ENCODE measurements at regions not wholly inside any gene's neighbourhood (a gene's known extent, or its start where the extent isn't known, plus 50 kb on each side); places are given as distances from the start of the nearest gene placed in this dataset.

DNA sequence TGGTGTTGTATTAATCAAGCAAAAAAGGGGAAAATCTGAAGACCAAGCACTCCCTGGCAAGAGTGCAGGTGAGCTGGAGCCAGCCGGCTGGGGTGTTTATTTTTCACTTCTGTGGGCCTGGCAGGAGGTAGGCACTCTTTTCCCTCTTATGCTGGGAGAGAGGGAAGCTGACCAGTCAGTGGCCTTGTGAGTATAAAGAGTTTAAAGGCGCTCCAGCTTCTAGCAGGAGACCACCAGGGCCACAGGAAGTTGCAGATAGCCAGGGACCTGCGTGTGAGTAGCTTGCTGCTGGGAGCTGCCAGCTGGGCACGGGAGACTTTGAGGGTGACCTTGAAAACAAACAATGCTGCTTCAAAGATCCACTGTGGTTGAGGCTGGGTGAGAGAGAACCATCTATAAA lies 217.4 kb upstream of the PWP1 start:
- DNase-seq (ENCODE audit: low spot score): no peak

DNA sequence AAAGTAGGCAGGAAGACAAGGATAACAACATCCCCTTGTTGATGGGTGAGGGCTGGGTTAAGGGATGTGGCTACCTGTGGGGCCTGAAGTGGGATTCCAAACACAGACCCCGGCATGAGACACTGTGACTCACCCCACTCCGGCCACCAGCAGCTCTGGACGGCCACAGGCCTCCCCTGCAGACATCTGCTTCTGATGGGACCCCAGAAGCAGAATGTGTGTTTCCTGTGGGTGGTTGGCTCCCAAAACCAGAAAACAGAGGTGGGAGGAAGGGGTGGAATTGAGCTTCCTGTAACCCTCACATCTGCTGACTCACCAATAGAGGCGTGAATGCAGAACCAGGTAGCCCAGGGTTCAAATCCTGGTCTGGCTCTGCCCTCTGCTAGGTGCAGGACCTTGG lies 216.6 kb upstream of the PWP1 start:
- DNase-seq (ENCODE audit: low spot score): no peak

DNA sequence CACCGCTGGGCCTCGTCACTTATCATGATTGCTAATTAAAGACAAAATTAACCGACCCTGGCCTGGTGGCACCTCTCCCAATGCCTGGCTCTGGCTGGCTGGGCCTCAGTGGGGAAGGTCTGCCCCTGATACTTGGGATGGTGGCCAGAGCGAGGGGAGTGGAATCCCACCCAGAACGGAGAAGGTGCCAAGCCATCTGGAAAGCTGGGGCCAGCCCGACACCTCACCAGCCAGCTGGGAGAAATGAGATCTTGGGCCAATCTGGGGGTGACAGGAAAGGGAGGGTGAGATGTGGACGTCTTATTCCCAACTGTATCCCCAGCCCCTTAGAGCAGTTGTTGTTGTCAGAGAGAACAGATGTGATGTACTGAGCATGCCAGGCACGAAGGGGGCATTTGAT lies 215.0 kb upstream of the PWP1 start:
- no peak for DNase-seq (ENCODE audit: low spot score)

DNA sequence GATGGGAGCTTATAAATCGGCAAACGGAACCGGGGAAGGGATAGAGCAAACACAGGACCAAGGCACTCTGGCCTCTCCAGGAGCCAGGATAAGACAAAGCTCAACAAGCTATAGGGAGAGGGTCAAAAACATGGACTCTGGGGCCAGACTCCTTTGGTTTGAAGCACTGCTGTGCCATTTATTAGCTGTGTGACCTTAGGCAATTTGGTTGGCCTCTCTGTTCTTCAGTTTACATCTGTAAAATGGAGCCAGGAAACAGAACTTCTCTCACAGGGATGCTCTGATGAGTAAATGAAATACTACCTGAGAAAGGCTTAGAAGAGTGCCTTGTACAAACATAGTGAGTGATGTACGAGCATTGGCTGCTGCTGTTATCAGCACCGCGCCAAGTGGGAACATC lies 213.3 kb upstream of the PWP1 start:
- no peak for DNase-seq (ENCODE audit: low spot score)

DNA sequence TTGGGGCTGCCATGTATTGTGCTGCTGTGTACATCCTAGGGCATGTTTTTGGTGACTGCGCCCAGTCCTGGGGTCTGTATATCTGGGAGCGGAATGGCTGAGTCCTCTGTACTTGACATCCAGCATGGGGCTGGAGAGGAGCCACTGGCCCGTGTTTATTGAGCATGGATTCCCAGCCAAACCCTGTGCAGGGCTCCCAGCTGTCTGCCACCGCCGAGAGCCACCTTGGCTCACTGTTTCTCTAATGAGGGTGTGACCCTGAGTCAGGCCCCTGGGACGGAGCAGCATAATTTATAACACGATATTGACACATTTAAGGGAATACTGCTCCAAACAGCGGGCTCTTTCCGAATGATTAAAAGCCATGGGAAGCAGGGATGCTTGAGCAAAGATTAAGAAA lies 211.5 kb upstream of the PWP1 start:
- DNase-seq (ENCODE audit: low spot score): no peak

DNA sequence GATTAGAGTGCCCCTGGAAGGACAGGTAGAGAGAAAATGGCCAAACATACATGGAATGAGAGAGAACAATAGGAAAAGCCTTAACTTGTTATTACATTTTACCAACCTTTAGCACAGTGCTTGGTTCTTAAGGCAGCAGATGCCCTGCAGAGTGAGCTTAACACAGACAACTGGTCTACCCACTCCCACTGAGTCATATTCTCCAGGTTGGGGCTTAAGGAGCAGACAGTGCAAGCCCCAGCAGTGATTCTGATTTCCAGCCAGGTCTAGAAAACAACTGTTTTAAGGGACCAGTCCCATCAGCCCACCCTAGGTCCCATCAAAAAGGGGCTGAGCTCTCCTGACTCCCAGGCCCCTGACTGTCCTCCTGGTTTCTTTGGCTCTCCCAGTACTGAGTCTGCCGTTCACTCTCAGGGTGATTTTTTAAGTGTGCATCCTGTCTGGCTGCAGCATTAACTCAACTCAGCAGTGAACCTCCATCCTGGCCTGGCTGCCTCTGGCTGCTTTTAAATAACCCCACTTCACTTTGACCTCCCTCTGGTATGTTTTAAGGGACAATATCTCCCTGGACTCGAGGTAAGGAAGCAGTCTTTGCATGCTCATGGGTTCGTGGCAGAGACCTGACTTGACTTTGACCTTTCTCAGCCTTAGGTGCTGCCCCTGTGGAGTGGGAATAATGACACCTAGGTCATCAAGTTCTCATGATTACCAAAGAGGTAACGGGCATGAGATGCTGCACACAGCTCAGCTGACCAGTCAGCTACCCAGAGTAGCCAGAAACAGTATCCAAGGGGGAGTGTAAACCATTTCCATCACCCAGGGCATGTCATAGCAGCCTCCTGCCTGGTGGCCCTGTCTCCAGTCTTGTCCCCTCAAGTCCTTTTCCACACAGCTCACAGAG lies 210.7 kb upstream of the PWP1 start:
- no peak for DNase-seq (ENCODE audit: low spot score)

DNA sequence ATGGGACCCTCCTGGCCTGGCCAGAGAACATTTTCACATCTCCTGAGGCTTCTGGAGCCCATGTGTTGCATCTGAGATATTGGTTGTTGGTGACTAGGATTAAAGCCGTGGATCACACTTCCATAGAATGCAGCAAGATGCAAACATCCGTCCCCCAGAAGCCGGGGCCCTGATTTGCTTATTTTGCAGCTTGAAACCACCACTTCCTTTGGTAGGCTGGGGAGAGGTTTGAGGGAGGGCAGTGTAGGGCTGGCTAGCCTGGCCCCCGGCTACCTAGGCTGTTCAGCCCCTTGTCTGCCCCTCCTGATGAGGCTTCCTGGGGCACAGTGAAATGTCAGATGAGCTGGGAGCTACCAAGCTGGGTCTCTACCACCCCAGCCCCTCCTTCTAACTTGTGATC lies 209.7 kb upstream of the PWP1 start:
- DNase-seq (ENCODE audit: low spot score): no peak

DNA sequence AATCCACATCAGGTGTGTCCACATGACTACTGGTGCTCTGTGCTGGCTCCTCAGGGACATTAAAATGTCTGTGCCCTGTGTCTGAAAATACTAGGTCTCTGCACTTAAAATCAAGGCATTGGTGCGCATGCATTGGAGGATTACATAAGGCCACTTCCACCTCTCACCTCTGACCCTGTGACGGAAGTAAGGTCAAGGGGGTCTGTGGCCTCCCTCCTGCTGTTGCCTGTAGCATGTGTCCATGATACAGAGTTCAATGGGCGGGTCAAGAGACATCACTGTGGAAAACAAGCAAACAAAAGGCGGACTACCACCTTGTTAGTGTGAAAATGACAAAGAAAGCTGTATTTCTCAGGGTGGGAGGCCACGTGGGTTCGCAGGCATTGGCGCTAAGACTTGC lies 208.6 kb upstream of the PWP1 start:
- DNase-seq (ENCODE audit: low spot score): no peak

DNA sequence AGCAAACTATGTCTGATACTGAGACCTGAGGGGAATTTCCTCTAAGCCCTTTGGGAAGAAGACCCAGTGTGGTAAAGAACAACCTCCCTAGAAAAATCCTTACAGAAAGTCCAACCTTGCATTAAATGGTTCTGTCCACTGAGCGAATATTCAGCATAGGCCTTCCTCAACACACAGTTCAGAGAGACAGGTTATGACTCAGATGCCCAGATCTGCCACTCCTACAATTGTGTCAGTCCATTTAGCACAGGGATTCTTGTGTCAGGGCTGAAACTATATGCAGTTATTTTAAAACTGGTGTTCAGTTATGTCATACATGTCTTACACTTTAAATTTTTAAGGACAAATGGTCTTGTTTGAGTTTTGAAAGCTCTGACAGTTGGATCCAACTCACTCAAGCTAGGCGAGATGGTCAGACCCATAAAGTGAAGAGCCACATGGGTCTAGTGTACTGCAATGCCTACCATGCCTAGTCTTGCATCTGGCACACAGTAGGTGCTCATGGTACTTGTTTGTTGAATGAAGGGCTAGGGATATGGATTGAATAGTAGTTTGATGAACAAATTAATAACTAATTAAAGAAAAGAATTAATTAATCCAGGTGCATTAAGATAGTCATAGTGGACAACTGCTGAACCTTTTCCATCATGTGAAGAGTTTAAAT lies 207.5 kb upstream of the PWP1 start:
- DNase-seq (ENCODE audit: low spot score): no peak

DNA sequence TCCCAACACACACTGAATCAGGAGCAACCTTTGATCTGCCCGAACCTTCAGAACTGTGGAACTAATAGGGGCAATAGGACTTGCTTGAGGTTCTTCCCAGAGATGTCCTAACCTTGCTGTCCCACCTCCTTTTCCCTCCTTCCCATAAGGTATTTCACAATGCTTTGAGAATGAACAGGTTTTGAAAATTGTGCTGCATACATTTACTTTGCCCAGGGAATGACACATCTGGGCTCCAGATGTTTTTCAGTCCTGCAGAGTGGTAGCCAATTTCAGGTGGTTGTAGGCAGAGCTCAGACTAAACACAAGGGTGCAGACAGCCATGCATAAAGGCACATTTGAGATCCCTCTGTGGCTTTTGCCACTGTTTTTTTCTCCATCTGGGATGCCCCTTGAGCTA lies 206.7 kb upstream of the PWP1 start:
- no peak for DNase-seq (ENCODE audit: low spot score)

DNA sequence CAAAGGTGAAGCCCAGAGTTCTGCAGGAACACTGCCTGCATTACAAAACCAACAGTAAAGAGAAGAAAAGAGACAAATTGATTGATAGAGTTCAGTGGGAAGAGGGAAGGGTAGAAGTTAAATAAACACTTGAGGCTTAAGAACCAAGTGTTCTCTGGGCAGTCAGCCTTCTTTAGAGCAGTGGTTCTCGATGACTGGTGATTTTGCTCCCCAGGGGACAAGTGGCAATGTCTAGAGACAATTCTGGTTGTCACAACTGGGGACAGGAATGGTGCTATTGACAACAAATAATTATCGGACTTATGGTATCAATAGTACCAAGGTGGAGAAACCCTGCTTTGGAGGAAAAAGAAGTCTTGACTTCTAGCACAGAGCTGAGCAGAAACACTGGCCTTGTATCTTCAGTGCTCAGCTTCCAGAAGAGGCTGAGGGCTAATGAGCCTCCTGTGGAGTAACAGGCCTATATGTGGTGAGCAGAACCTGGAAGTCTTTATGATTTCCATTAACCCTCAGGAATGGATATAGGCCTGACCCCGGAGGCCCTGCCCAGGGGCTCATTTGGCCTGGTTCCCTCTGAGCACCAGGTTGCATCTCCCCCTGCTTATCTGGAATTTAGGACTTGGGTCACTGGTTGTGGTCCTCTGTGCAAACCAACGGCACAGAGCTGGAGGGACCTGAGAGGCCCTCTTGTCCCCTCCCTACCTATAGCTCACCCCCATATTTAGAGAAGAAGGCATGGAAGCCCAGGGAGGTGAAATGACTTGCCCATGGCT lies 204.6 kb upstream of the PWP1 start:
- DNase-seq (ENCODE audit: low spot score): peak; percentile 68

DNA sequence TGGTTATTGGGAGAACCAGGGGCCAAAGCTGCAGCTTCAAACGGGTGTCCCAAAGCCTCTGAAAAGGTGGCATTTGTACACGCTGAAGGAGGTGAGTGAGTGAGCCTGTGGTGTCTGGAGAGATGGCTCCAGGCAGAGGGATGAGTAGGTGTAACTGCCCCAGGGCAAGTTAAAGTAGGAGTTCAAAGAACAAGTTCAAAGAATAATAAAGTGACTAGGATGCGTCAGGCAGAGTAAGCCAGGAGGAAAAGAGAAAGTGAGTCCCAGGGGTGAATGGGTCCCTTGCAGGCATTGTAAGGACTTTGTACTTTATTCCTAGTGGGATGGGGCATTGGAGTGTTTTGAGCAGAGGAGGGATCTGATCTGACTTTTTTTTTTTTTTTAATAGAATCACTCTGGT lies 201.4 kb upstream of the PWP1 start:
- DNase-seq (ENCODE audit: low spot score): peak; percentile 1

DNA sequence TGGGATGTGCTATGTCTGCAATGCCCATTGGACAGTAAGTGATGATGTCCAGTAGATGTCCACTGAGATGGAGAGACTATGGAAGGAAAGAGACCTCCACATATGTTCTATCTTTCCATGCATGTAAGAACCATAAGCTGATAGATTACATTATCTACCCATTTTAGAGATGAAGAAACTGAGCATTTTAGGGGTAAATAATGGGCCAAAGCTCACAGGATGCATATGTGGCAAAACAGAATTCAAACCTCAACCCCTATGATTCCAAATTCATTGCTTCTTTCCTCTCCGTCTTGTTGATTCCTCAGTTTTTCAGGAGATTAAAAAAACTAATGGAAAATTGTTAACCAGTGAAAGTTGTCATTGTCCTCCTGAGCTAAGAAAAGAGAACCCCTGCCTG lies 200.7 kb upstream of the PWP1 start:
- no peak for DNase-seq (ENCODE audit: low spot score)

DNA sequence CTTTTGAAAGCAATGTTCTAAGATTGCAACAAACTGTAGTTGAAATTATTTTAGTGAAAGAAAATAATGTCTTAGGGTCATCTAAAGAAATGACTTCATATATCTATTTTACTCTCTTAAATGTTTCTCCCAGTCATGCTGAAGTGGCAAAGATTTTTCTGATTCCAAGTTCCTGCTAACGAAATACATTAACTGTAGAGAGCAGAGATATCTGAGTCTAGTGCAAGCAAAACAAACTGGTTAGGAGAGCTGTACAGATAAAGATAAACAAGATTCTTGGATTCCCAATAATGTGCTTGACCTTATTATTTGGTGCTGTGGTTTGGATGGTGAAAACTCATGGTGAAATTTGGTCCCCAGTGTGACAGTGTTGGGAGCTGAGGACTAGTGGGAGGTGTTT lies 199.9 kb upstream of the PWP1 start:
- no peak for DNase-seq (ENCODE audit: low spot score)

DNA sequence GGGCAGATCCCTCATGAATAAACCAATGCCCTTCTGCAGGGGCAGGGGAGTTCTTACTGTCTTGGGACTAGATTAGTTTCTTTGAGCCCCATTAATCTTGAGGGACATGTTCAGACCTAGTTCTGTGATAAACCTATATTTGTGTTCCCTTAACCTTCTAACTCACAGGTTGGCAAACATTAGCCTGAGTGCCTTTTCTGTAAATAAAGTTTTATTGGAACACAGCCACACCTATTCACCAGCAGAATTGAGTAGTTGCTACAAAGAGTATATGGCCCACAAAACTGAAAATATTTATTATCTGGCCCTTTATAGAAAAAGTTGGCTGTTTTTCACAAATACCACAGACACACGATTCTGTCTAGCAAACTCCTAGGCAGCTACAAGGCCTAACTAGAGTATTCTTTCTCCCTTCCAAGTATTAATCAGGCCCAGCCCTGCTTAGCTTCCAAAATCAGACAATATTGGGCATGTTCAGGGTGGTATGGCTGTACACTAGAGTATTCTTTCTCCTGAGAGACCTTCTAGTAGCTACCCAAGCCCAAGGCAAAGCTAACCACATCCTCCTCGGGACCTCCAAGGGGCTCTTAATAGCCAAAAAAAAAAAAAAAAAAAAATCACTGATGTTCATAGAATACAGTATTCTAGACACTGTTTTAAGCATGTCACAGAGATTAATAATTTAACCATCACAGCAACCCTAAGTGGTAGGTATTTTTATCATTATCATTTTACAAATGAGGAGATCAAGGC lies 199.3 kb upstream of the PWP1 start:
- DNase-seq (ENCODE audit: low spot score): no peak

DNA sequence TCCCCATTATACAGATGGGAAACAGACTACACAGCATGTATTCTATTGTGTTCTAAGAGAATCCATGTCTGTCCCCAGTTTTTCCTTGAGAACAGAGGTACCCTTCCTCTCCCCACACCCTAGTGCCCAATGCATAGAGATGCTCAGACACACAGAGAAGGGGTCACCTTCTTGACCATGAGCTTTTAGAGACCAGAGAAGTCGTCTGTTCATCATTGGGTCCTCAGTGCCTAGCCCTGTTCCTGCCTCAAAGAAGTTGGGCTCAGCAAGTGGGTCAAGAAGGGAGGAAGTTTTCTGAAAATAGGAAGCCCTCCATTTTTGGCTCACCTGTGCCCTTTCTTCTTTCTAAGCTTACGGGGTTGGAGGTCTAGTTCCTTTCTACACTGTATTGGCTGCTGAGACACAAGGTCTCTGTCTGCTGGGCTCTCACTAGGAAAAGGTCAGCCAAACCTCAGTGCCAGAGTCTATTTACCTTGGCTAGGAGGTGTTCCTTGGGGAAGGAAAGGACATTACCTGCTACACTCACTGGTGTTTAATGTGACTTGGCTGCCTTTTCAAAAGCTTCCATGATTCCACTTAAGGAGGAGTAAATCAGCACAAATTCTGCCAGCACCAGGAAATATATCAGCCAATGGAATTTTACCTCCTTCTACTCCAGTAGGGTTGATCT lies 198.5 kb upstream of the PWP1 start:
- DNase-seq (ENCODE audit: low spot score): peak; percentile 12

DNA sequence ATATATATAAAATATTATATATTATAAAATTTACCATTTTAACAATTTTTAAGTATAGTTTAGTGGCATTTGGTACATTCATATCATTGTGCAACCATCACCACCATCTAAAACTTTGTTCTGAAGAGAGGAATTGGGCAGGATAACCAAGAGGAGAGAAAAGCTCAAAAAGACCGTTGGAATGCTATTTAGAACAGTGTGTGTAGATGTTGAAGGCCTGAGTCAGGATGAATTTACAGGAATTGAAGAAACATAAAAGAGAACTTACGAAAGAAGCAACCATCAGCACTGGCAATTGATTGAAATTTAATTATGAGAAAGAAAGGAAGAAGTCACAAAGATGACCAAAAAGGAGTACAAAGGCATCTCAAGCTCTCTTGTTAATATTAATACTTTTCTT lies 196.9 kb upstream of the PWP1 start:
- DNase-seq (ENCODE audit: low spot score): no peak

DNA sequence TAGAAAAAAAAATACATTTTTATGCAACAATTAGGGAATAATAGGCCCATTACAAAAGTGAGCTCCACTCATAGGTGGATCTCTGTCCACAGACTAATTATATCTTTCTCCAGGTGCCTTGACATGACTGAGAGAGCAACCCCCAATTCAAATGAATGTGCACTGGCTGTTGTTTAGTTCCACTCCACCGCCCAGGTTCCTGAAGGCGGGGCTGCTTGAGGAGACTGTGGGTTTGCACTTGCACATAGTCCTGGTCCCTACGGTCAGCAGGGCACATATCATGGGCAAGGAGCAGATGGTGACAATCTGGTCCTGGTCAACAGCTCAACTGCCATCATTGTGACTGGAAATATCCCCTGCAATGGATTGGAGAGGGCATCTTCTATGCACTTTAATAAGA lies 195.6 kb upstream of the PWP1 start:
- no peak for DNase-seq (ENCODE audit: low spot score)

DNA sequence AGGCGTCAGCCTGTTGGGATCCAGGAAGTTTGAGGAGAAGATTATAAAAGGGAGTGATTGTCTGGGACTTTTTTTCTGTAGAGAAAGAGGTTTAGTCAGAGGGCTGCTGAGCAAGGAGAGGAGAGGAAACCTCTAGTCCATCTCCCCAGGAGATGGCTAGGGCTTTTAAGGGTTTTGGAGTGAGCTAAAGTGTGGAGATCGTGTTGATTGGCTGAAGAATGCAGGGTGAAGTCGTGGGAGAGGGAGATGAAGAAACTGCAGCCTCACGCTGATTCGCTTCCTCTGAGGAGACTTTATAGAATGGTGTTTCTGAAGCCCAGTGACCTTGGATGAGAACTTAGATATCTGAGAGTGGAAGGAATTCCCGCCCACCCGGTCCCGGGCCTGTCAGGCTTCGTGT lies 193.7 kb upstream of the PWP1 start:
- no peak for DNase-seq (ENCODE audit: low spot score)

DNA sequence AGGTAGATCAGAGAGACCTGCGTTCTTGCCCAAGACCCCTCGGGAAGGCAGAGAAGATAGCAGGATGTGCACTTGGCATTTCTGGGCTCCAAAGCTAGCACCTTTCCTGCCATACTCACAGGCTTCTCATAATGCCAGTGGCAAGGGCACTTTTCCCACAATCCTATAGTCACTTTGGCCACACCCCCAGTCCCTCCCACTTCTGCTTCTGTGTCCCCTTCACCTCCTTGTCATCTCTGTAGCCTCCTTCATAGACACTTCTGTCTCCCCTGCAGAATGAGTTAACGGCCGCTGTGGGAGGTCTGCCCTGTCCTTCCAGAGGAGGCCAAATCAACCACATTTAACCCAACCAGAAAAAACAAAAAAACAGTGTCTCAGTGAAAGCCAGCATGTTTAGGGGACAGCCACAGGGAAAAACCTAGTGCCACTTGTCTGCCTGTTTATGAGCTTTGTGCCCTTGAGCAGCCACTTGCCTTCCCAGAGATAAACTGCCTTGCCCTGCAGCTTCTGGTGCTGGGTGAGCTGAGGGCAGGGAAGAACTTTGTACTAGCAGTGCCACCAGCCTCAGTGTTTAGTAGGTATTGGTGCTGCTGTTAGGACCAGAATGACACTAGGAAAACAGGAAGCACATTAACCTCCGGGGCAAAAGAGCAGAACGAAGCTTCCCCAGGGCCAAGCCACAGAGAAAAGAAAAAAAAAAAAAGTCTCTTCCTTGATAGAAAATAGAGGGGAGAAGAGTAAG lies 193.0 kb upstream of the PWP1 start:
- no peak for DNase-seq (ENCODE audit: low spot score)
